MCF 10A (cell line): ENCODE measurements at regions not wholly inside any gene's neighbourhood (a gene's known extent, or its start where the extent isn't known, plus 50 kb on each side); places are given as distances from the start of the nearest gene placed in this dataset.

Experiments
- BruUV-seq: library from RNA; stranded (reverse); fragments of 400-500 nt; replicated peaks from 2 replicates; lab custom pipeline; 2021; lab: Mats Ljungman, UMichigan
- CTCF ChIA-PET: fragments of 300-600 bp; sonication (Branson Sonifier 250); formaldehyde crosslinking; extraction: SDS; loops from one replicate; lab custom pipeline; 2021; ENCODE audit warnings: antibody characterized with exemption, inconsistent platforms; lab: Yijun Ruan, JAX
- POLR2A ChIA-PET: fragments of 300-600, 350-650 bp; sonication (Branson Sonifier 250); formaldehyde crosslinking; extraction: SDS; loops from one replicate; lab custom pipeline; 2020; ENCODE audit warnings: antibody characterized with exemption, inconsistent platforms; lab: Yijun Ruan, JAX
- DNase-seq: peaks from one replicate; pipeline ENCODE4 v3.0.0-alpha.2; 2018; ENCODE audit not compliant: unreplicated experiment
- H3K27ac Mint-ChIP-seq: one replicate; pipeline ENCODE4 v1.8.0; 2022; ENCODE audit warnings: mild to moderate bottlenecking, low read depth, mixed read lengths; ENCODE audit not compliant: unreplicated experiment
- H3K27me3 Mint-ChIP-seq: one replicate; pipeline ENCODE4 v1.8.0; 2022; ENCODE audit warnings: mixed read lengths; ENCODE audit not compliant: insufficient read depth, unreplicated experiment
- H3K36me3 Mint-ChIP-seq: one replicate; pipeline ENCODE4 v1.8.0; 2022; ENCODE audit warnings: mild to moderate bottlenecking, moderate library complexity, mixed read lengths; ENCODE audit not compliant: insufficient read depth, unreplicated experiment
- H3K4me1 Mint-ChIP-seq: one replicate; pipeline ENCODE4 v1.8.0; 2022; ENCODE audit warnings: mixed read lengths; ENCODE audit not compliant: insufficient read depth, unreplicated experiment
- H3K4me3 Mint-ChIP-seq: one replicate; pipeline ENCODE4 v1.8.0; 2022; ENCODE audit warnings: mild to moderate bottlenecking, moderate library complexity, mixed read lengths; ENCODE audit not compliant: unreplicated experiment
- H3K9me3 Mint-ChIP-seq: one replicate; pipeline ENCODE4 v1.8.0; 2022; ENCODE audit warnings: mixed read lengths; ENCODE audit not compliant: unreplicated experiment
- intact Hi-C: fragments of 100-400 bp; cut with micrococcal nuclease; formaldehyde crosslinking; loops from 2 replicates; pipeline ENCODE4 v1.14.1; 2022
- TF ChIP-seq, protein P1 (sequence below): fragments of 200-600 bp; IDR thresholded peaks from one replicate; pipeline ENCODE4 v1.8.0; 2022; ENCODE audit warnings: antibody characterized with exemption, mild to moderate bottlenecking; ENCODE audit not compliant: unreplicated experiment

DNA sequence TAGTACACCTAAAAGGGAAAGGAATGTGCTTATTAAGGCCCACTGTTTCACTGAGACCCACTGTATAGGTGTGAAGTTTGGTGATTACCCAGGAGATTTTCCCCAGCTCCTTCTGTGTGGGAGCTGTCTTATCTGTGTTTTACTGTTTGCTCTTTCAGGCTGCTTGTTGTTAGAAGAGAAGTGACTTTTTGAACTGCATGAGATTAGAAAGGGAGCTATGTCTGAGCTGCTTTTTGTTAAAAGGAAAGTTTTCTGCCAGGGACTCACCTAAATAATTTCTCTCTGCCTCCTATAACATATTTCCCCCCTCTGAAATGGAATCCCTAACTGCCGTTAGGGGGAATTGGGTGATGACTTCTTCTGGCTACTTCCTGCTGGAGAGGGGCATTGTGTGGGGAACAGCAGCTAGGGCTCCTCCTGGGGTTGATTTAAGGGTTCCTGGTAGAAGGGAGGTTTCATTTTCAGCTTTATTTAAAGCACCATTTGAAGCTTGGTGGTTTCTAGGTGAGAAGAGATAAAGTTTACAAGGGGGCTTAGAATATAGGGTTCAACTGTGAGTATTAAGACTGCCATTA lies 77.1 kb upstream of the ATP11B start:
- Mint-ChIP-seq H3K9me3 (no peaks in the 10 kb centered on the region), H3K4me1 (no peaks in the 10 kb centered on the region), H3K4me3 (no peak overlapping the region), H3K36me3 (no peaks in the 10 kb centered on the region), H3K27ac (no peak overlapping the region), H3K27me3 (no peaks in the 10 kb centered on the region)
- CTCF ChIA-PET: interaction anchor here (0.7 to 4.8 kb wide), 8 partner anchors 12 to 468 kb away, joined by 3 to 28 read pairs (median 3); no protein-coding TSS in a partner anchor
- intact Hi-C loops: loop anchor here (10.0 kb wide), 2 partner anchors 79 to 379 kb away; partner anchors contain the start of genes ATP11B and MCCC1
- no peak for DNase-seq
- no TSS peak for BruUV-seq
- TF ChIP-seq, protein P1, sequence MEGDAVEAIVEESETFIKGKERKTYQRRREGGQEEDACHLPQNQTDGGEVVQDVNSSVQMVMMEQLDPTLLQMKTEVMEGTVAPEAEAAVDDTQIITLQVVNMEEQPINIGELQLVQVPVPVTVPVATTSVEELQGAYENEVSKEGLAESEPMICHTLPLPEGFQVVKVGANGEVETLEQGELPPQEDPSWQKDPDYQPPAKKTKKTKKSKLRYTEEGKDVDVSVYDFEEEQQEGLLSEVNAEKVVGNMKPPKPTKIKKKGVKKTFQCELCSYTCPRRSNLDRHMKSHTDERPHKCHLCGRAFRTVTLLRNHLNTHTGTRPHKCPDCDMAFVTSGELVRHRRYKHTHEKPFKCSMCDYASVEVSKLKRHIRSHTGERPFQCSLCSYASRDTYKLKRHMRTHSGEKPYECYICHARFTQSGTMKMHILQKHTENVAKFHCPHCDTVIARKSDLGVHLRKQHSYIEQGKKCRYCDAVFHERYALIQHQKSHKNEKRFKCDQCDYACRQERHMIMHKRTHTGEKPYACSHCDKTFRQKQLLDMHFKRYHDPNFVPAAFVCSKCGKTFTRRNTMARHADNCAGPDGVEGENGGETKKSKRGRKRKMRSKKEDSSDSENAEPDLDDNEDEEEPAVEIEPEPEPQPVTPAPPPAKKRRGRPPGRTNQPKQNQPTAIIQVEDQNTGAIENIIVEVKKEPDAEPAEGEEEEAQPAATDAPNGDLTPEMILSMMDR: no peak
- POLR2A ChIA-PET: interaction anchor here (1.2 to 1.5 kb wide), 3 partner anchors 77 to 204 kb away, joined by 3 to 8 read pairs (median 7); partner anchors contain the start of gene ATP11B

DNA sequence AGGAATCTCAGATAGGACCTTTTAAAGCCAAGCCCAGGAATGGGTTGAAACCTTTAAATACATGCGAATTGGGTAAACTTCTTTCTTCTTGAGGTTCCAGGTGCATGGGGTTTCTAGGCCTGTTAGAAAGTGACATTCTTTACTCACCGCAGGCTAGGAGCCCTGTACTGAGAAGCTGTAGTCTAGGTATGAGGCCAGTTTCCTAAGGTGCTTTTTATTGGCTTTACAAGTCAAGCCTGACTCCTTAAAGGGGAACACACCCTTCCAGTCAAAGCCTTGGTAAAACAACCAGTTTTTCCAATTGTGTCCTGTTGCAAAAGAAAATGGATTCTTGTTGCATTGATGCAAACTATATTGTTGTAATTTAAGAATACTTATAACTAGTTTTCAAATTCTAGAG lies 76.1 kb upstream of the ATP11B start:
- no peaks in the 10 kb centered on the region for H3K4me1 Mint-ChIP-seq
- ChIA-PET CTCF (interaction anchor here (0.8 to 4.8 kb wide), 5 partner anchors 31 to 192 kb away, joined by 3 to 28 read pairs (median 3); no protein-coding TSS in a partner anchor), POLR2A (interaction anchor here (1.2 to 1.5 kb wide), 3 partner anchors 76 to 203 kb away, joined by 3 to 8 read pairs (median 7); partner anchors contain the start of gene ATP11B)
- no peaks in the 10 kb centered on the region for H3K27me3 Mint-ChIP-seq
- H3K9me3 Mint-ChIP-seq: no peaks in the 10 kb centered on the region
- TF ChIP-seq, protein P1: no peak
- no peak for DNase-seq
- intact Hi-C loops: loop anchor here (10.0 kb wide), 2 partner anchors 78 to 378 kb away; partner anchors contain the start of genes ATP11B and MCCC1
- BruUV-seq: no TSS peak
- no peak overlapping the region for H3K4me3 Mint-ChIP-seq
- no peak overlapping the region for H3K27ac Mint-ChIP-seq
- H3K36me3 Mint-ChIP-seq: no peaks in the 10 kb centered on the region

DNA sequence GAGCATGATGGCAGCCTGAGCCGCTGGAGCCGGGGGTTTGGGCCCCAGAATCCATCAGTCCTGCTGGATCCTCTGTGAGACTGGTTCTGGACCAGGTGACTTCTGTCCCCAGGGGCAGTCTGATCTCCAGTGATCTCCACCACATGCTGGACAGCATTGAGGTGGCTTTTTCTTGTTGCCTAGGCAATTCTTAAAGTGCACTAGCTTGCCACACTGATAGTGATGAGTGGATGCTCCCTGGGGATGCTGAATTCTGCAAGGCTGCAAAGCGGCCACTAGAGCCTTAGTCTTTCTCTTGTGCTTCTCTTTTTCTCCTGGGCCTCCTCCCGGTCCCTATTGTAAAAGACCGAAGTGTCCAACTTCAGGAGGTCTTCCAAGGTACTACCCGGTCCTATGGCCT lies 70.4 kb upstream of the ATP11B start:
- intact Hi-C loops: no loop called here

DNA sequence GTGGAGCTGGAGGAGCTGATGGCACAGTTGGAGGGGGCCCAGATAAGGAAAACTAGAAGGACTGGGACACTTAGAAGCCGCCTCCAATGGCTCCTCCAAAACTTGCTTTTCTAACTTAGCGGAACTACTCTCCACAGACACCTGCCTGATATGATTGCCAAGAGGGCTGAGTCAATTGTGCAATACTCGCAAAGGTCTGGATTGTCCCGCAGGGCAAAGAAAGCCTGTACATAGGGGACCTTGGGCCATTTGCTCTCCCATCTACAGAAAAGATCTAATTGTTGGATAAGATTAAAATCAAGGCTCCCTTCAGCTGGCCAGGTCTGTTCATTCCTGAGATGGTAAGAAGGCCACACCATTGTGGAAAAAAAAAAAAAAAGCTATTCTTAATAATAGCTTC lies 69.7 kb upstream of the ATP11B start:
- no TSS peak for BruUV-seq
- Mint-ChIP-seq H3K9me3 (no peaks in the 10 kb centered on the region), H3K27ac (no peak overlapping the region), H3K4me3 (no peak overlapping the region), H3K36me3 (peaks cover 5% of the 10 kb centered on the region), H3K4me1 (no peaks in the 10 kb centered on the region), H3K27me3 (no peaks in the 10 kb centered on the region)
- TF ChIP-seq, protein P1: no peak
- no peak for DNase-seq
- POLR2A ChIA-PET: interaction anchor here (0.6 to 0.7 kb wide), 2 partner anchors 35 to 53 kb away, joined by 3 read pairs; no protein-coding TSS in a partner anchor
- intact Hi-C loops: no loop called here
- CTCF ChIA-PET: interaction anchor here (0.6 to 2.3 kb wide), 6 partner anchors 9 to 180 kb away, joined by 3 to 13 read pairs (median 3); no protein-coding TSS in a partner anchor

More for the DNA sequence above, 70.4 kb upstream of the ATP11B start:
- no peak overlapping the region for H3K4me3 Mint-ChIP-seq
- CTCF ChIA-PET: interaction anchor here (0.9 to 2.3 kb wide), 2 partner anchors 10 to 12 kb away, joined by 3 to 9 read pairs; no protein-coding TSS in a partner anchor
- H3K27ac Mint-ChIP-seq: no peak overlapping the region
- TF ChIP-seq, protein P1: no peak
- POLR2A ChIA-PET: no interaction called here
- no peaks in the 10 kb centered on the region for H3K9me3 Mint-ChIP-seq
- BruUV-seq: no TSS peak
- no peaks in the 10 kb centered on the region for H3K27me3 Mint-ChIP-seq
- DNase-seq: no peak
- H3K36me3 Mint-ChIP-seq: no peaks in the 10 kb centered on the region
- H3K4me1 Mint-ChIP-seq: no peaks in the 10 kb centered on the region
